Lower leg skin (tissue), 3 donors: ENCODE measurements at regions not wholly inside any gene's neighbourhood (a gene's known extent, or its start where the extent isn't known, plus 50 kb on each side); places are given as distances from the start of the nearest gene placed in this dataset.

Source experiments
- POLR2A ChIP-seq, 2 donors: fragments of 450-650 bp; IDR thresholded peaks; one replicate each; pipeline ENCODE4 v1.6.1; 2016 to 2017; ENCODE audit warnings: antibody characterized with exemption in 2 of 2, mild to moderate bottlenecking in 1 of 2, moderate library complexity in 1 of 2
- TF ChIP-seq, protein P1 (sequence below), 3 donors: fragments of 450-650 bp; IDR thresholded peaks; one replicate each; pipeline ENCODE4 v1.5.1; 2016; ENCODE audit warnings: antibody characterized with exemption in 3 of 3, mild to moderate bottlenecking in 3 of 3, moderate library complexity in 2 of 3

DNA sequence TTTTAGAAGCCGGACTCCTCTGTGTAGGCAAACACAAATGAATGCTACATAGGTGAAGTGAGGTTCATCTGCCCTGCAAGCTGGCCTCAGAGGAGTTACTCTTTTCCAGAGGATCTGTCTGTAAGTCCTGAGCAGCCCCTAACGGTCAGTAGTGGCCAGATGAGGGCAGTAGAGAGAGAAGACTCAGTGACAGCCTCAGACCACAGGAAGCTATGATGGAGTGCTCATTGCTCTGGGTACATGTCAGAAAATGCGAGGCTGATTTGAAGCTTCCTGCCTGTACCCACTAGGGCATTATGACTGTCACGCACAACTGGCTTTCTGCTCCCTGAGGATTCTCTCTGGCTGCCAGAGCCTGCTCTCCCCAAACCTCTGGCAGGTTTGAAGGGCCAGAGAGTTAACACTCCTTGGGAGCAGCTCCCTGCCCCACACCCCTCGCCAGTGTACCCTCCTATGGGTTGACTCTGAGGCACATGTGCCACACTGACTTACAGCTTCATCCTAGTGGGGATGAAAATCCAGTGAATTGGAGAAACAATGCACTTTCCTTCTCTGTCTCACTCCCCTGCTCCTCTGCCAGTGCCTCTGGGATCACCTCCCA lies 141.5 kb downstream of the GABRG2 start:
- no peak for TF ChIP-seq POLR2A (IDR thresholded peaks at IDR 0.05)
- TF ChIP-seq, protein P1, sequence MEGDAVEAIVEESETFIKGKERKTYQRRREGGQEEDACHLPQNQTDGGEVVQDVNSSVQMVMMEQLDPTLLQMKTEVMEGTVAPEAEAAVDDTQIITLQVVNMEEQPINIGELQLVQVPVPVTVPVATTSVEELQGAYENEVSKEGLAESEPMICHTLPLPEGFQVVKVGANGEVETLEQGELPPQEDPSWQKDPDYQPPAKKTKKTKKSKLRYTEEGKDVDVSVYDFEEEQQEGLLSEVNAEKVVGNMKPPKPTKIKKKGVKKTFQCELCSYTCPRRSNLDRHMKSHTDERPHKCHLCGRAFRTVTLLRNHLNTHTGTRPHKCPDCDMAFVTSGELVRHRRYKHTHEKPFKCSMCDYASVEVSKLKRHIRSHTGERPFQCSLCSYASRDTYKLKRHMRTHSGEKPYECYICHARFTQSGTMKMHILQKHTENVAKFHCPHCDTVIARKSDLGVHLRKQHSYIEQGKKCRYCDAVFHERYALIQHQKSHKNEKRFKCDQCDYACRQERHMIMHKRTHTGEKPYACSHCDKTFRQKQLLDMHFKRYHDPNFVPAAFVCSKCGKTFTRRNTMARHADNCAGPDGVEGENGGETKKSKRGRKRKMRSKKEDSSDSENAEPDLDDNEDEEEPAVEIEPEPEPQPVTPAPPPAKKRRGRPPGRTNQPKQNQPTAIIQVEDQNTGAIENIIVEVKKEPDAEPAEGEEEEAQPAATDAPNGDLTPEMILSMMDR (IDR thresholded peaks at IDR 0.05), result no peak
